Fibroblast of lung (primary cell): ENCODE measurements at regions not wholly inside any gene's neighbourhood (a gene's known extent, or its start where the extent isn't known, plus 50 kb on each side); places are given as distances from the start of the nearest gene placed in this dataset.
A peak's percentile ranks its signal among the peaks of the same experiment; 100 is the strongest.

Source experiments
- DNase-seq, 2 donors: peaks; one replicate each; pipeline versions ENCODE4 v3.0.0 to v3.0.0-alpha.2; 2010; ENCODE audit warnings: low read depth in 2 of 2
- H2AFZ ChIP-seq: 2 replicates; pipeline ENCODE4 v1.5.1; 2012; ENCODE audit warnings: low read length, control low read depth, inconsistent platforms
- H3K27ac ChIP-seq: 2 replicates; pipeline ENCODE4 v1.5.1; 2011; ENCODE audit warnings: low read length, control low read depth; ENCODE audit not compliant: insufficient read depth
- H3K27me3 ChIP-seq: 2 replicates; pipeline ENCODE4 v1.5.1; 2011; ENCODE audit warnings: mild to moderate bottlenecking, low read length; ENCODE audit not compliant: control insufficient read depth, insufficient read depth
- H3K36me3 ChIP-seq: 2 replicates; pipeline ENCODE4 v1.5.1; 2011; ENCODE audit warnings: low read length; ENCODE audit not compliant: control insufficient read depth, insufficient read depth
- H3K4me1 ChIP-seq: 2 replicates; pipeline ENCODE4 v1.5.1; 2011; ENCODE audit warnings: low read length; ENCODE audit not compliant: control insufficient read depth, insufficient read depth; ENCODE audit errors: extremely low read depth
- H3K4me2 ChIP-seq: 2 replicates; pipeline ENCODE4 v1.5.1; 2011; ENCODE audit warnings: low read length, control low read depth; ENCODE audit not compliant: insufficient read depth; ENCODE audit errors: extremely low read depth
- H3K4me3 ChIP-seq, 4 experiments: fragments of 200-600 bp in 1 of 4; sonication (generic) in 1 of 4; replicated peaks in 1 of 4; 2 replicates each; pipeline ENCODE4 v1.5.1; 2011 to 2016; ENCODE audit warnings: low read length in 4 of 4, low read depth in 3 of 4, mild to moderate bottlenecking in 3 of 4, control low read depth in 2 of 4, inconsistent platforms in 1 of 4, mixed read lengths in 1 of 4; ENCODE audit not compliant: insufficient read depth in 1 of 4; ENCODE audit errors: control extremely low read depth in 1 of 4
- H3K79me2 ChIP-seq: 2 replicates; pipeline ENCODE4 v1.5.1; 2012; ENCODE audit warnings: mild to moderate bottlenecking, low read length, inconsistent platforms; ENCODE audit not compliant: control insufficient read depth, insufficient read depth
- H3K9ac ChIP-seq: 2 replicates; pipeline ENCODE4 v1.5.1; 2011; ENCODE audit warnings: mild to moderate bottlenecking, low read length, control low read depth; ENCODE audit not compliant: insufficient read depth
- H3K9me3 ChIP-seq: 2 replicates; pipeline ENCODE4 v1.5.1; 2012; ENCODE audit warnings: low read depth, low read length; ENCODE audit not compliant: control insufficient read depth, insufficient read depth
- H4K20me1 ChIP-seq: 2 replicates; pipeline ENCODE4 v1.5.1; 2011; ENCODE audit warnings: low read length; ENCODE audit not compliant: control insufficient read depth, insufficient read depth; ENCODE audit errors: extremely low read depth
- EZH2 ChIP-seq: IDR thresholded peaks from 2 replicates; pipeline ENCODE4 v1.5.1; 2012; ENCODE audit warnings: low read length, control low read depth, mild to moderate bottlenecking; ENCODE audit errors: missing control alignments
- TF ChIP-seq, protein P1 (sequence below), 2 donors: IDR thresholded peaks in 1 of 2; conservative IDR thresholded peaks in 1 of 2; 1 replicate in 1 of 2; 2 replicates in 1 of 2; pipeline ENCODE4 v1.5.1; 2011 to 2012; ENCODE audit warnings: low read length in 2 of 2, control low read depth in 1 of 2, inconsistent platforms in 1 of 2, low read depth in 1 of 2, mild to moderate bottlenecking in 1 of 2

DNA sequence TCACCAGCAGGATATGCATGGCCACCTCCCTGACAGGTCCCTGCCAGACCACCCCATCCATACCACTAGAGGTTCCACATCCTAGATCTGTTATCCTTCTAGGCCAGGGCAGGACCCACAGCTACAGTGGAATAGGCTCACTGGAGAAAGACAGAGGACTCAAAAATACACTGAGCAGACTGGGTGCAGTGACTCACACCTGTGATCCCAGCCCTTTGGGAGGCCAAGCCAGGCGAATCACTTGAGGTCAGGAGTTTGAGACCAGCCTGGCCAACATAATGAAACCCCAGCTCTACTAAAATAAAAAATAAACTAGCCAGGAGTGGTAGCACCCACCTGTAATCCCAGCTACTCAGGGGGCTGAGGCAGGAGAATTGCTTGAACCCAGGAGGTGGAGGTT is 56.5 kb upstream of the TESK1 start:
- H3K79me2 ChIP-seq = peaks cover 68% of the 10 kb centered on the region
- H3K27me3 ChIP-seq = no peaks in the 10 kb centered on the region
- no peak overlapping the region for H3K4me3 ChIP-seq
- H4K20me1 ChIP-seq = no peaks in the 10 kb centered on the region
- H3K9me3 ChIP-seq = no peaks in the 10 kb centered on the region
- peaks cover 8% of the 10 kb centered on the region for H3K4me1 ChIP-seq
- H3K9ac ChIP-seq = no peak overlapping the region
- no peak overlapping the region for H3K27ac ChIP-seq
- TF ChIP-seq EZH2 = no peak
- TF ChIP-seq, protein P1, sequence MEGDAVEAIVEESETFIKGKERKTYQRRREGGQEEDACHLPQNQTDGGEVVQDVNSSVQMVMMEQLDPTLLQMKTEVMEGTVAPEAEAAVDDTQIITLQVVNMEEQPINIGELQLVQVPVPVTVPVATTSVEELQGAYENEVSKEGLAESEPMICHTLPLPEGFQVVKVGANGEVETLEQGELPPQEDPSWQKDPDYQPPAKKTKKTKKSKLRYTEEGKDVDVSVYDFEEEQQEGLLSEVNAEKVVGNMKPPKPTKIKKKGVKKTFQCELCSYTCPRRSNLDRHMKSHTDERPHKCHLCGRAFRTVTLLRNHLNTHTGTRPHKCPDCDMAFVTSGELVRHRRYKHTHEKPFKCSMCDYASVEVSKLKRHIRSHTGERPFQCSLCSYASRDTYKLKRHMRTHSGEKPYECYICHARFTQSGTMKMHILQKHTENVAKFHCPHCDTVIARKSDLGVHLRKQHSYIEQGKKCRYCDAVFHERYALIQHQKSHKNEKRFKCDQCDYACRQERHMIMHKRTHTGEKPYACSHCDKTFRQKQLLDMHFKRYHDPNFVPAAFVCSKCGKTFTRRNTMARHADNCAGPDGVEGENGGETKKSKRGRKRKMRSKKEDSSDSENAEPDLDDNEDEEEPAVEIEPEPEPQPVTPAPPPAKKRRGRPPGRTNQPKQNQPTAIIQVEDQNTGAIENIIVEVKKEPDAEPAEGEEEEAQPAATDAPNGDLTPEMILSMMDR (conservative IDR thresholded peaks at IDR 0.05 in 1 of 2, IDR thresholded peaks at IDR 0.05 in 1 of 2; ENCODE audit: low read depth in 1 of 2, low read length in 2 of 2) = no peak
- no peak for DNase-seq
- no peak overlapping the region for H2AFZ ChIP-seq
- H3K4me2 ChIP-seq = peak overlapping the region; percentile 27
- H3K36me3 ChIP-seq = peaks cover 24% of the 10 kb centered on the region

DNA sequence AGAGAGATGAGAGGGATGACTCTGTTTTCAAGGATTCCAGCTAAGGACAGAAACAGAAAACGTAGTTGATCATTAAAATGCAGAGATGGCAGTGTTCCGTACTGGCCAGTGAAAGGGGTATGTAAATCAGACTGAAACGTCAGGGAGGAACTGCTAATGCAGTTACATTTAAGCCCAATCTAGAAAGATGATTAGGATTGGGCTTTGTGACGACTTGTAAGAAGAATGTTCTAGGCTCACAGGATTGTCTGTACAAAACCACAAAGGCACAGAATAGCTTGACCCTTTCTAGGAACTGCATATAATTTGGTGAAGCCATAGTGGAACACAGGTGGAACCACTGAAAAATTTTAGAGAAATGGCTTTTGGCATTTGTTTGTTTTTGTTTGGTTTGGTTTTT is 55.6 kb upstream of the TESK1 start:
- H4K20me1 ChIP-seq = no peaks in the 10 kb centered on the region
- H3K27ac ChIP-seq = no peak overlapping the region

DNA sequence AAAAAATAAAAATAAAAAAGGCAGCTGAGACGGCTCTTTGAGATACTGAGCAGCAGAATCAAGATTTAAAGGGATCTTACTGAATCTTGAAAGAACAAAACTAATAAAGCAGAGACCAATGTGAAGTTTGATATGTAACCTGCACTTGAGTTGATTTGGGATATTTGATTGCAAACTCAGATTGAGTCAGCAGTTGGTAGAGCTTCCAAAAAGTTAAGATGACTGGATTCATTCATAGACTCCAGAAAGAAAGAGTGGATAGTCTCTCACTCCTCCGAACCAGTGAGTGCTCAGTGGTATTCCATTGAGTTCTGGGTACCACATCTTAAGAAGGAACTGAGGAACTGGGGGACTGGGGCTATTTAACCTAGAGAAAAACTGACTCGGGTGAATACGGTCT is 52.7 kb upstream of the TESK1 start:
- H3K4me2 ChIP-seq = no peak overlapping the region
- peaks cover 29% of the 10 kb centered on the region for H3K36me3 ChIP-seq
- no peaks in the 10 kb centered on the region for H4K20me1 ChIP-seq
- H3K9me3 ChIP-seq = no peaks in the 10 kb centered on the region
- H3K4me3 ChIP-seq = no peak overlapping the region
- no peak overlapping the region for H2AFZ ChIP-seq
- H3K4me1 ChIP-seq = peaks cover 10% of the 10 kb centered on the region
- TF ChIP-seq, protein P1 (conservative IDR thresholded peaks at IDR 0.05 in 1 of 2, IDR thresholded peaks at IDR 0.05 in 1 of 2; ENCODE audit: low read depth in 1 of 2, low read length in 2 of 2) = no peak
- no peak for TF ChIP-seq EZH2
- H3K9ac ChIP-seq = no peak overlapping the region
- DNase-seq = peak in 1 of 2 donors; percentile 30
- H3K27me3 ChIP-seq = no peaks in the 10 kb centered on the region
- H3K79me2 ChIP-seq = peaks cover 48% of the 10 kb centered on the region
- no peak overlapping the region for H3K27ac ChIP-seq

More for the DNA sequence above, 55.6 kb upstream of the TESK1 start:
- no peaks in the 10 kb centered on the region for H3K9me3 ChIP-seq
- no peaks in the 10 kb centered on the region for H3K27me3 ChIP-seq
- H2AFZ ChIP-seq = no peak overlapping the region
- TF ChIP-seq EZH2 = no peak
- TF ChIP-seq, protein P1 (conservative IDR thresholded peaks at IDR 0.05 in 1 of 2, IDR thresholded peaks at IDR 0.05 in 1 of 2; ENCODE audit: low read depth in 1 of 2, low read length in 2 of 2) = no peak
- H3K4me3 ChIP-seq = no peak overlapping the region
- no peak overlapping the region for H3K9ac ChIP-seq
- DNase-seq = peak in 1 of 2 donors; percentile 38
- H3K4me1 ChIP-seq = peaks cover 10% of the 10 kb centered on the region
- no peak overlapping the region for H3K4me2 ChIP-seq
- H3K36me3 ChIP-seq = peaks cover 24% of the 10 kb centered on the region
- H3K79me2 ChIP-seq = peaks cover 71% of the 10 kb centered on the region
